KG1 (cell line): ENCODE measurements at regions not wholly inside any gene's neighbourhood (a gene's known extent, or its start where the extent isn't known, plus 50 kb on each side); places are given as distances from the start of the nearest gene placed in this dataset.

ENCODE experiments used
- DNase-seq: peaks from one replicate; lab custom pipeline; 2025; lab: John Stamatoyannopoulos, UW

GRCh38 chr1:232310541-232310940 is 319.4 kb downstream of the SIPA1L2 start:
- no peak for DNase-seq

GRCh38 chr1:232308616-232309015 is 321.3 kb downstream of the SIPA1L2 start:
- DNase-seq = no peak

GRCh38 chr1:232307296-232308017 is 322.5 kb downstream of the SIPA1L2 start:
- no peak for DNase-seq

- DNase-seq = no peak
These were observed 323.5 kb downstream of the SIPA1L2 start for GRCh38 chr1:232306269-232306961.

- no peak for DNase-seq
These were observed 324.9 kb downstream of the SIPA1L2 start for GRCh38 chr1:232305050-232305449.

- DNase-seq = no peak
These were observed 326.7 kb downstream of the SIPA1L2 start for GRCh38 chr1:232303222-232303620.

GRCh38 chr1:232302376-232303221 is 327.3 kb downstream of the SIPA1L2 start:
- DNase-seq = no peak

- DNase-seq = no peak
These were observed 328.7 kb downstream of the SIPA1L2 start for GRCh38 chr1:232301246-232301645.

- no peak for DNase-seq
These were observed 329.5 kb downstream of the SIPA1L2 start for GRCh38 chr1:232300466-232300865.

GRCh38 chr1:232296461-232296860 is 333.5 kb downstream of the SIPA1L2 start:
- no peak for DNase-seq

- no peak for DNase-seq
These were observed 336.6 kb downstream of the SIPA1L2 start for GRCh38 chr1:232293361-232293760.

- DNase-seq = no peak
These were observed 337.1 kb downstream of the SIPA1L2 start for GRCh38 chr1:232292818-232293217.

- no peak for DNase-seq
These were observed 337.7 kb downstream of the SIPA1L2 start for GRCh38 chr1:232292239-232292638.

GRCh38 chr1:232291681-232292080 is 338.3 kb downstream of the SIPA1L2 start:
- DNase-seq = no peak

- DNase-seq = no peak
These were observed 338.7 kb downstream of the SIPA1L2 start for GRCh38 chr1:232291261-232291660.

GRCh38 chr1:232290570-232290969 is 339.4 kb downstream of the SIPA1L2 start:
- no peak for DNase-seq

GRCh38 chr1:232287676-232288569 is 342.0 kb downstream of the SIPA1L2 start:
- no peak for DNase-seq

- DNase-seq = no peak
These were observed 344.8 kb downstream of the SIPA1L2 start for GRCh38 chr1:232285138-232285537.

GRCh38 chr1:232283864-232284263 is 346.1 kb downstream of the SIPA1L2 start:
- DNase-seq = no peak

- DNase-seq = no peak
These were observed 347.4 kb downstream of the SIPA1L2 start for GRCh38 chr1:232282498-232282897.

GRCh38 chr1:232280910-232281309 is 349.0 kb downstream of the SIPA1L2 start:
- DNase-seq = no peak
